ENCODE measurements at regions not wholly inside any gene's neighbourhood (a gene's known extent, or its start where the extent isn't known, plus 50 kb on each side); places are given as distances from the start of the nearest gene placed in this dataset.

DNA sequence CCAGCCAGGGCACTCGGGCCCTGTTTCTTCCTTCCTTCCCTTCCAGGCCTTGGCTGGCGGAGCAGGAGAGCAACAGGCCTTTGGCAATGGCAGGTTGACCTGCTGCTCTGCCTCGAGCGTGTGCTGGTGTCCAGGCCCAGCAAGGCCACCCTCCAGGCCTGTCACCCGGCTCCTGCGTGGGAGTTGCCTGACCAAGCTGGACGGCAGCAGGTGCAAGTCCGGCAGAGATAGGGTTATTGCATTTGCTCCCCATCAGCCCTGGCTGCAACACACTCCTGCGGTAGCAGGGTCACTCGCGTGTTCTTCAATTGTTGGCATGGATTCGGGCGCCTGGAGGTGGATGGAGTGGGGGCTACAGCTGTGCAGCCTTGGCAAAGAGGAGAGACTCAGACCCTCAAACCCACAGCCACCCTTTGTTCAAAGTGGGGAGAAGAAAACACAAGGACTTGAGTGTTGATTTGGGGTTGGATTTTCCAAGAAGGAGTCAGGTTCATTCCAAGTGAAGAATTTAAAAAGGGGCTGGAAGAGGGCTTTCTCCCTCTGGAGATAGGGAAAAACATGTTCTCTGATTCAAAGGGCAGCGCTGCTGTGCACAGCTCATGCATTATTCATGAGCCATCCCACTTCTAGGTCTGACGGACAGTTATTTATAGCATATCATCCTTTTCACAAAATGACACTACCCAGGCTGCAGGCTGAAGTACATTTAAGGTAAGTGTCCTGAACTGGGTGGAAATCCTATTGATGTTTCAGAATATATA is 64.2 kb upstream of the PITRM1 start:
- no peak overlapping the region for H3K4me3 Mint-ChIP-seq (ENCODE audit: low read depth)
- H3K9me3 Mint-ChIP-seq (ENCODE audit: low read depth), result peaks cover 5% of the 10 kb centered on the region
- no peaks in the 10 kb centered on the region for H3K36me3 Mint-ChIP-seq (ENCODE audit: insufficient read depth)
- no peak overlapping the region for H3K27ac Mint-ChIP-seq
- H3K27me3 Mint-ChIP-seq, result peaks cover 28% of the 10 kb centered on the region
- H3K4me1 Mint-ChIP-seq (ENCODE audit: low read depth), result no peaks in the 10 kb centered on the region
- TF ChIP-seq, protein P1, sequence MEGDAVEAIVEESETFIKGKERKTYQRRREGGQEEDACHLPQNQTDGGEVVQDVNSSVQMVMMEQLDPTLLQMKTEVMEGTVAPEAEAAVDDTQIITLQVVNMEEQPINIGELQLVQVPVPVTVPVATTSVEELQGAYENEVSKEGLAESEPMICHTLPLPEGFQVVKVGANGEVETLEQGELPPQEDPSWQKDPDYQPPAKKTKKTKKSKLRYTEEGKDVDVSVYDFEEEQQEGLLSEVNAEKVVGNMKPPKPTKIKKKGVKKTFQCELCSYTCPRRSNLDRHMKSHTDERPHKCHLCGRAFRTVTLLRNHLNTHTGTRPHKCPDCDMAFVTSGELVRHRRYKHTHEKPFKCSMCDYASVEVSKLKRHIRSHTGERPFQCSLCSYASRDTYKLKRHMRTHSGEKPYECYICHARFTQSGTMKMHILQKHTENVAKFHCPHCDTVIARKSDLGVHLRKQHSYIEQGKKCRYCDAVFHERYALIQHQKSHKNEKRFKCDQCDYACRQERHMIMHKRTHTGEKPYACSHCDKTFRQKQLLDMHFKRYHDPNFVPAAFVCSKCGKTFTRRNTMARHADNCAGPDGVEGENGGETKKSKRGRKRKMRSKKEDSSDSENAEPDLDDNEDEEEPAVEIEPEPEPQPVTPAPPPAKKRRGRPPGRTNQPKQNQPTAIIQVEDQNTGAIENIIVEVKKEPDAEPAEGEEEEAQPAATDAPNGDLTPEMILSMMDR (IDR thresholded peaks at IDR 0.05; ENCODE audit: unreplicated experiment), result no peak
- DNase-seq (ENCODE audit: low spot score, unreplicated experiment), result no peak

- Mint-ChIP-seq H3K4me3 (ENCODE audit: low read depth) (no peak overlapping the region), H3K9me3 (ENCODE audit: low read depth) (peaks cover 5% of the 10 kb centered on the region), H3K27ac (no peak overlapping the region), H3K4me1 (ENCODE audit: low read depth) (no peaks in the 10 kb centered on the region), H3K36me3 (ENCODE audit: insufficient read depth) (no peaks in the 10 kb centered on the region), H3K27me3 (peaks cover 28% of the 10 kb centered on the region)
- TF ChIP-seq, protein P1 (IDR thresholded peaks at IDR 0.05; ENCODE audit: unreplicated experiment), result no peak
- no peak for DNase-seq (ENCODE audit: low spot score, unreplicated experiment)
Observed at GRCh38 chr10:3235996-3236510, 63.5 kb upstream of the PITRM1 start.

- Mint-ChIP-seq H3K27ac (no peak overlapping the region), H3K36me3 (ENCODE audit: insufficient read depth) (no peaks in the 10 kb centered on the region), H3K4me3 (ENCODE audit: low read depth) (no peak overlapping the region), H3K9me3 (ENCODE audit: low read depth) (peaks cover 5% of the 10 kb centered on the region), H3K27me3 (peaks cover 28% of the 10 kb centered on the region), H3K4me1 (ENCODE audit: low read depth) (no peaks in the 10 kb centered on the region)
- TF ChIP-seq, protein P1 (IDR thresholded peaks at IDR 0.05; ENCODE audit: unreplicated experiment), result no peak
- no peak for DNase-seq (ENCODE audit: low spot score, unreplicated experiment)
Observed at GRCh38 chr10:3235395-3235794, 62.8 kb upstream of the PITRM1 start.

DNA sequence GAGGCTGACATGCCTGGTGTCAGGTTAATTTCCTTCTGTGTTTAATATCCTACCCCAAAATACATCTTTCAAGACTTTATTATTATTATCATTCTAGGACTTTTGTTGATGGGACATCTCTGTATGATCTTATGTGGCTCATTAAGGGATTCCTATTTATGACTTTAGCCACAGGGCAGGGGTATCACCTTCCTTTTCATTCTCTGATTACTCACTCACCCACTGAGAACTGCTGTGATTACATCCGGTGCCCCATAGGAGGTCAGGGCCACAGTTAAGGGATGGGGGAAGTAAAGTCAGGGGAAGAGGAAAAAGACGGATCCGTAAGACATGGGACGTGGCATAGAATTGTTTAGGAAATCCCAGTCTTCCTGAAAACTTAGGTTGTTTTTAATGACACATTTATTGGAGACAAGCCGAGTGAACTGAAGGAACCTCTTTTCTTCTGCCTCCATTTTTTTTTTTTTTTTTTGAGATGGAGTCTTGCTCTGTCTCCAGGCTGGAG is 61.0 kb upstream of the PITRM1 start:
- Mint-ChIP-seq H3K4me3 (ENCODE audit: low read depth) (no peak overlapping the region), H3K27me3 (peaks cover 16% of the 10 kb centered on the region), H3K9me3 (ENCODE audit: low read depth) (peaks cover 5% of the 10 kb centered on the region), H3K4me1 (ENCODE audit: low read depth) (no peaks in the 10 kb centered on the region), H3K36me3 (ENCODE audit: insufficient read depth) (no peaks in the 10 kb centered on the region), H3K27ac (no peak overlapping the region)
- TF ChIP-seq, protein P1 (IDR thresholded peaks at IDR 0.05; ENCODE audit: unreplicated experiment), result no peak
- DNase-seq (ENCODE audit: low spot score, unreplicated experiment), result no peak

DNA sequence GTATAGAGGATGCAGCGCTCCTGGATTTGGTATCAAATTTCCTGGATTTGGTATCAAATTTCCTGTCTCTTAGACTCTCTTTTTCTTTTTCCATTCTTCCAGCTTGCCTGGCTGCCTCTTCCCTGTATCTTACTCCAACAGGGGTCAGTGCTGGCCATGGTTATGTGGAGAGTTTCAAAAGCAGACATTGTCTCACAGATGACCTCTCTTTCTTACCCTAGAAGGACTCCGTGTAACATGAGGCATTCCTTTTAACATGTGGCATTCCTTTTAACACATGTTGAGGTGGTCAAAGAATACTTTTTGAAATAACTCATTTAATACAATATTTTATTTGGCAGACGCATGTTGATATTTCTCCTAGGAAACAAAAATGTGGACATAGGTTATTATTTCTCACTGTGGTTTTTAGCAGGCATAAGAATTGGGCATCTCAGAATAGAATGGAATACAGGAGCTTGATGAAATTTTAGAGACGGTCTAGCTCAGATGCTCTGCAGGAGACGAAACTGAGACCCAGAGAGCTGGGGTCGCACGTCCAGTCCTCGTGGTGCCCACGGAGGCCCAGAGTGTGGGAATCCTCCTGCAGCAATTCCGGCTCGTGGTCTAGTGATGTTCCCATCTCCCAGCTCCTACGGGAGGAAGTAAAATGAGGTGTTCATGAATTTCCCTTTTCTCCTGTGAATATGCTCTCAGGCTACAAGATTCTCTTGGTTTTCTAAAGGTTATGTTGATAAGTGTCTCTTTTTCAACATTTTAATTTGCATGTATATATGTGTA is 59.6 kb upstream of the PITRM1 start:
- H3K4me3 Mint-ChIP-seq (ENCODE audit: low read depth), result no peak overlapping the region
- no peaks in the 10 kb centered on the region for H3K36me3 Mint-ChIP-seq (ENCODE audit: insufficient read depth)
- DNase-seq (ENCODE audit: low spot score, unreplicated experiment), result no peak
- TF ChIP-seq, protein P1 (IDR thresholded peaks at IDR 0.05; ENCODE audit: unreplicated experiment), result no peak
- no peaks in the 10 kb centered on the region for H3K4me1 Mint-ChIP-seq (ENCODE audit: low read depth)
- no peak overlapping the region for H3K27ac Mint-ChIP-seq
- H3K9me3 Mint-ChIP-seq (ENCODE audit: low read depth), result peaks cover 5% of the 10 kb centered on the region
- peaks cover 5% of the 10 kb centered on the region for H3K27me3 Mint-ChIP-seq
